Mucosa of descending colon (tissue), 3 donors: ENCODE measurements at regions not wholly inside any gene's neighbourhood (a gene's known extent, or its start where the extent isn't known, plus 50 kb on each side); places are given as distances from the start of the nearest gene placed in this dataset.

Experiments
- ATAC-seq: fragments of 200-7000 bp; cut with Tn5 transposase; one replicate; pipeline ENCODE4 v1.9.1; 2020; ENCODE audit warnings: mild to moderate bottlenecking, moderate library complexity
- DNase-seq, 3 donors: peaks; one replicate each; pipeline ENCODE4 v3.0.0-alpha.2; 2020
- H3K36me3 ChIP-seq: fragments of 200-600 bp; one replicate; pipeline ENCODE4 v1.8.0; 2021; ENCODE audit warnings: low read depth, mild to moderate bottlenecking
- H3K4me1 ChIP-seq: fragments of 200-600 bp; one replicate; pipeline ENCODE4 v1.8.0; 2021; ENCODE audit warnings: low read depth, mild to moderate bottlenecking
- H3K4me3 ChIP-seq: fragments of 200-600 bp; one replicate; pipeline ENCODE4 v1.8.0; 2021; ENCODE audit warnings: mild to moderate bottlenecking
- H3K9me3 ChIP-seq: fragments of 200-600 bp; one replicate; pipeline ENCODE4 v1.8.0; 2021; ENCODE audit warnings: mild to moderate bottlenecking
- intact Hi-C, 2 donors: fragments of 100-400 bp; cut with DNase I in 1 of 2; cut with micrococcal nuclease in 1 of 2; formaldehyde crosslinking; loops; one replicate each; pipeline versions ENCODE4 v1.11.0 to v1.11.1; 2022; cut with DNase I, micrococcal nuclease
- TF ChIP-seq, protein P1 (sequence below): fragments of 200-600 bp; IDR thresholded peaks from one replicate; pipeline ENCODE4 v1.8.0; 2022; ENCODE audit warnings: antibody characterized with exemption, mild to moderate bottlenecking
- donor health status: DM: no; HTN: no; CAD: no; lungs with moderate emphysema.
- donor health status: DM: no; HTN: no; CAD: no.
- donor health status: DM: no; HTN: yes; CAD: no.

DNA sequence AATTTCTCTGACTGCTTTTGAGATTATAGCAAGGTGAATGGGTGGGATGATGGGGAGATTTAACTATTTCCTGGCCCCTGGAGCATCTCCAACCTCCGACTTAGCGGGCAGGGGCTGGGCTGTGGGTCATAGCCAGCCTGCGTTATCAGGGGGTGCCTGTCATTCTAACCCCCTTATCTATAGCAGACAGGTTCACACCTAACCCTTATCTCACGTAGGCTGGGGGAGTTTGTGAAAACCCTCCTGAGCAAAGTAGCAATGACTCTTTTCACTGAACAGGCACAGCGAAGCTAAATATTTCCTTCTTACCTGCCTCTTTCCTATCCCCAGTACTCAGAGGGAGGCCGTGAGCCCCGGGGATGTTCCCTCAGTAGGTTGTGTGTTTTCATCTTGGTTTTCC is 511.4 kb upstream of the B3GAT1 start:
- ATAC-seq (no peak), DNase-seq (no peak)
- H3K36me3 ChIP-seq, result no peaks in the 10 kb centered on the region
- TF ChIP-seq, protein P1, sequence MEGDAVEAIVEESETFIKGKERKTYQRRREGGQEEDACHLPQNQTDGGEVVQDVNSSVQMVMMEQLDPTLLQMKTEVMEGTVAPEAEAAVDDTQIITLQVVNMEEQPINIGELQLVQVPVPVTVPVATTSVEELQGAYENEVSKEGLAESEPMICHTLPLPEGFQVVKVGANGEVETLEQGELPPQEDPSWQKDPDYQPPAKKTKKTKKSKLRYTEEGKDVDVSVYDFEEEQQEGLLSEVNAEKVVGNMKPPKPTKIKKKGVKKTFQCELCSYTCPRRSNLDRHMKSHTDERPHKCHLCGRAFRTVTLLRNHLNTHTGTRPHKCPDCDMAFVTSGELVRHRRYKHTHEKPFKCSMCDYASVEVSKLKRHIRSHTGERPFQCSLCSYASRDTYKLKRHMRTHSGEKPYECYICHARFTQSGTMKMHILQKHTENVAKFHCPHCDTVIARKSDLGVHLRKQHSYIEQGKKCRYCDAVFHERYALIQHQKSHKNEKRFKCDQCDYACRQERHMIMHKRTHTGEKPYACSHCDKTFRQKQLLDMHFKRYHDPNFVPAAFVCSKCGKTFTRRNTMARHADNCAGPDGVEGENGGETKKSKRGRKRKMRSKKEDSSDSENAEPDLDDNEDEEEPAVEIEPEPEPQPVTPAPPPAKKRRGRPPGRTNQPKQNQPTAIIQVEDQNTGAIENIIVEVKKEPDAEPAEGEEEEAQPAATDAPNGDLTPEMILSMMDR, result no peak
- H3K4me3 ChIP-seq, result no peak overlapping the region
- no peaks in the 10 kb centered on the region for H3K9me3 ChIP-seq
- intact Hi-C loops, result no loop called here
- H3K4me1 ChIP-seq, result no peaks in the 10 kb centered on the region

DNA sequence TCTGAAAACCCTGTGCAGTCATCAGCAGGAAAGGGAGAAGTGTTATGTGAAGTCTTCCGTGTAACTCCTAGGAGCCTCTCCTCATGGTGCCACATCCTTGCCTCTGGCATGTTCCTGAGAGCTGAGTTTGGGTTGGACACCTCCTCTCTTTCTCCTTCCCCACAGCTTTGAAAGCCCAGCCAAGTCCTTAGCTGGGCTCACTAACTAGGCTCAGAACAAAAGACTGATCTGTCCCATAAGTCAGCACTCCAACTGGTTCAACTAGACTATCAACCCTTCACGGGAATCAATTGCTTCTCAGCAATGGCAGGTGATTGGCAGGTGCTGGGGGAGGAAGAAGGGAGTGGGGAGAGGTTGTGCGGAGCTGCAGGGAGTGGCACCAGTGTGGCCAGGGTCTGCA is 509.9 kb upstream of the B3GAT1 start:
- no peaks in the 10 kb centered on the region for H3K9me3 ChIP-seq
- intact Hi-C loops, result no loop called here
- H3K4me1 ChIP-seq, result no peaks in the 10 kb centered on the region
- DNase-seq (no peak), ATAC-seq (no peak)
- no peak overlapping the region for H3K4me3 ChIP-seq
- no peaks in the 10 kb centered on the region for H3K36me3 ChIP-seq
- TF ChIP-seq, protein P1, result no peak

DNA sequence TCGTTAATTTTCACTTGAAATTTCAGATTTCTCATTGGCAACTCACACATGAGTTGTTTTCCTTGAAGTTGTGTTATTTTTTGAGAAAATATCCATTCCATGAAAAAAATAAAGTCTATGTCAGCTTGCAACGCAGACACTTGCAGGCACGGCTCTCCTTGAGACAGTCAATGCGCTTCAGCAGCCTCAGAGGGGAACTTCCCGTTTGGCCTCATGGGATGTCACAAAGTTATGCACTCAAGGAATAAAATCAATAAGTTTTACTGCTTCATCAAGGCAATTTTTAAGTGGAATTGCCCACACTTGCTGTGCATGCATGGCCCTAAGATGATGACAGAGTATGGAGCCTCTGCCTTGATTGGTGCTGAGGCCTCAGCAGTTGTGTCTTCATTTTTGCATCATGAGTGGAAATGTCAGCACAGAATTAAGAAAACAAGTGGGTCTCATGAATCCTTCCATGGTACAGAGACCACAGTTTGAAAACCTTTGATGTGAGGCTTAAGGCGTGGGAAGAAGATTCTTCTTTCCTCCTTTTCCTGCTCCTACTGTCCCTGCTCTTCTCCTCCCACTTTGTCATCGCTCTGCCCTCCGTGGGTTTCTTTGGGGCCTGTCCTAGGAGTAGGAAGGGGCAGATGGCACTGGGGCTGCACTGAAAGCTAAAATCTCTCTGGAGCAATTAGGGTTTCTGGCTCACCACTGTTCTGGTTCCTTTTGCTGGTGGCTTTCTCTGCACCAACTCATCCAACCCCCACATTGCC is 509.0 kb upstream of the B3GAT1 start:
- DNase-seq (no peak), ATAC-seq (no peak)
- TF ChIP-seq, protein P1, result no peak
- intact Hi-C loops, result no loop called here
- Histone ChIP-seq H3K4me3 (no peak overlapping the region), H3K36me3 (no peaks in the 10 kb centered on the region), H3K9me3 (no peaks in the 10 kb centered on the region), H3K4me1 (no peaks in the 10 kb centered on the region)

DNA sequence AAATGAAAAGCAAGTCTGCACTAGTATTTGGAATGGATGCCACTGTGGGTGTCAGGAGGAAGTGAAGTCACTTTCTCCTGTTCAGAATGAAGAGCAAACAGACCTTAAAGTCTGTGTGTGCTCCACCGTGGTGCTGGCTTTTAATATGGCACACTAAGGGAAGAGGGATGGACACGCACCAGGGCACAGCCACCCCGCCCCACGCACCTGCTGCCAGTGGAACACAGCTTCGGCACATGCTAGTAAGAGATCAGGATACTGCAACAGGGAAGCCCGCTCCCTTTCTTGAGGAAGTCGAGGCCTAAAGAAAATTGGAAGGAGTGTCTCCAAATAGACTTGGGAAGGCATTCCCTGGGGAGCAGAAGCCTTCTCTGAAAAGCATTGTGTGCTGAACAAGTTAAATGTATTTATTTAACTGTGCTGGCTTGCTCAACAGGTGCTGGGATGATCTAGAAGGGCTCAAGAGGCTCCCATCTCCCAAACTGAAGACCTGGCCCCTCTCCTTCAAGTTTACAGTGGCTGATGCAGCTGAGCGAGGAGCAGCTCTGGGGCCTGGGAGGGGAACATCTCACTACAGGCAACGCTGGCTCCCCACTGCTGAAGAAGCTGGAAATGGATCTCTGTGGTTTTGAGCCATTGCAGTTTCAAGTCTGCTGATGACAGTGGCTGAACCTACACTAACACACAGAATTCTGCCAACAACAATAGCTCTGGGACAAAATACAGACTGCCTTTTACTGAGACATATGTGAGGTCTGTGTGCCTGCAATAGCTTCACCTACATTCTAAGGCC is 504.6 kb upstream of the B3GAT1 start:
- TF ChIP-seq, protein P1, result no peak
- intact Hi-C loops, result no loop called here
- Histone ChIP-seq H3K9me3 (no peaks in the 10 kb centered on the region), H3K36me3 (no peaks in the 10 kb centered on the region), H3K4me3 (no peak overlapping the region), H3K4me1 (no peaks in the 10 kb centered on the region)
- ATAC-seq (no peak), DNase-seq (no peak)

DNA sequence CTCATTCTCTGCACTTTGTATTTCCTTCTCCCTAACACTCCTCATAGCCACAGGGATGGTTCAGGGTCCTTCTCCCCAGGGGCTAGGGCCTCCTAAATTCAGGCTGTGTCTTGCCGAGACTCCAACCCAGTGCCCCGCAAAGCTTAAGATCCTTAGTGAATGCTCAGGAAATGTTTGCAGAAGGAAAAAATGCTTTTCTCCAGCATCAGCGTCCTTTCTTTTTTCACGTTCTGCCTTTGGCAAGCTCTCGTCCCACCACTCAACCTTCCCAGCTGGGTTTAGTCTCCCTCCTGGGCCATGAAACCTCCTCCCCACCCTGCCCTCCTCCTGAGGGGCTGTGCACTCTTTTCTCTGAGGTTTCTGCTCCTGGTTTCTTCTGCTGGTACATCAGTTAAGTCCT is 503.8 kb upstream of the B3GAT1 start:
- Histone ChIP-seq H3K4me3 (no peak overlapping the region), H3K36me3 (no peaks in the 10 kb centered on the region), H3K4me1 (no peaks in the 10 kb centered on the region), H3K9me3 (no peaks in the 10 kb centered on the region)
- no peak for ATAC-seq
- no peak for DNase-seq
- TF ChIP-seq, protein P1, result no peak
- intact Hi-C loops, result no loop called here
